Stomach (tissue), 4 donors: ENCODE measurements at regions not wholly inside any gene's neighbourhood (a gene's known extent, or its start where the extent isn't known, plus 50 kb on each side); places are given as distances from the start of the nearest gene placed in this dataset.

Experiments used
- CTCF ChIP-seq, 7 experiments: fragments of 450-650 bp in 4 of 7; fragments of 200-600 bp in 3 of 7; sonication (generic) in 3 of 7; IDR thresholded peaks; one replicate each; pipeline ENCODE4 v1.5.1; 2016 to 2019; ENCODE audit warnings: antibody characterized with exemption in 7 of 7, control low read depth in 2 of 7, mild to moderate bottlenecking in 1 of 7
- EP300 ChIP-seq: sonication (generic); formaldehyde crosslinking; IDR thresholded peaks from one replicate; pipeline ENCODE4 v1.6.1; 2017; ENCODE audit warnings: antibody characterized with exemption
- POLR2AphosphoS5 ChIP-seq, 3 donors: sonication (generic); formaldehyde crosslinking; IDR thresholded peaks; one replicate each; pipeline ENCODE4 v1.6.1; 2016; ENCODE audit warnings: antibody characterized with exemption in 3 of 3

- TF ChIP-seq CTCF (IDR thresholded peaks at IDR 0.05) (no peak), POLR2AphosphoS5 (IDR thresholded peaks at IDR 0.05) (no peak), EP300 (no peak)
These were observed 49.8 kb upstream of the PFN2 start for GRCh38 chr3:150020527-150020926.
